ENCODE measurements at regions not wholly inside any gene's neighbourhood (a gene's known extent, or its start where the extent isn't known, plus 50 kb on each side); places are given as distances from the start of the nearest gene placed in this dataset.

DNA sequence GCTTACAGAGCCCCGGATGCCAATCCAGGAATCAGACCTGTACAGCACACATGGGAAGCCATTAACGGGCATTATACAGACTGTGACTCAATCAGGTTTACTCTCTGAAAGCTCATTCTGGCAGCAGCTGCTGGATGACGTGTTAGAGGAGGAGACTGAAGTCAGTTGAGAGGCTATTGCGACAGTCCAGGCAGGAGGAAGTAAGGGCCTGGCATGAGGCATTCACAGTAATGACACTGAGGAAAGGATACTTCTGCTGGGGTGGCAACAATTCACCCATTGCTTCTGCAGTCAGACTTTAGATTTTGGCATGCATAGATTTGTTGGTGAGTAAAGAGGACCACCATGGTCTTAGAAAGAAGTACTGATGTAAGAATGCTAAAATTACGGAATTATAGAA, 151.0 kb upstream of the HEY2 start (continued):
- TF ChIP-seq, protein P1, sequence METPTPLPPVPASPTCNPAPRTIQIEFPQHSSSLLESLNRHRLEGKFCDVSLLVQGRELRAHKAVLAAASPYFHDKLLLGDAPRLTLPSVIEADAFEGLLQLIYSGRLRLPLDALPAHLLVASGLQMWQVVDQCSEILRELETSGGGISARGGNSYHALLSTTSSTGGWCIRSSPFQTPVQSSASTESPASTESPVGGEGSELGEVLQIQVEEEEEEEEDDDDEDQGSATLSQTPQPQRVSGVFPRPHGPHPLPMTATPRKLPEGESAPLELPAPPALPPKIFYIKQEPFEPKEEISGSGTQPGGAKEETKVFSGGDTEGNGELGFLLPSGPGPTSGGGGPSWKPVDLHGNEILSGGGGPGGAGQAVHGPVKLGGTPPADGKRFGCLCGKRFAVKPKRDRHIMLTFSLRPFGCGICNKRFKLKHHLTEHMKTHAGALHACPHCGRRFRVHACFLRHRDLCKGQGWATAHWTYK (CRISPR knock-in tag; IDR thresholded peaks at IDR 0.05), result peak; percentile 19; the same call in 1 of the 2 replicates
- TF ChIP-seq SREBF2 (CRISPR knock-in tag; IDR thresholded peaks at IDR 0.05) (no peak), XRCC4 (IDR thresholded peaks at IDR 0.05; ENCODE audit: extremely low read depth, insufficient read depth, insufficient read length) (no peak), GABPB1 (CRISPR knock-in tag; IDR thresholded peaks at IDR 0.05) (no peak), HOXB6 (CRISPR knock-in tag; IDR thresholded peaks at IDR 0.05; ENCODE audit: borderline replicate concordance) (no peak), SRSF1 (IDR thresholded peaks at IDR 0.05; ENCODE audit: low read depth, low read length) (no peak), SMAD2 (IDR thresholded peaks at IDR 0.05; ENCODE audit: low read depth, low read length) (no peak), ATF7 (IDR thresholded peaks at IDR 0.05) (peak; percentile 56; the same call in 1 of the 2 replicates), SMAD4 (CRISPR knock-in tag; conservative IDR thresholded peaks at IDR 0.05) (0 out of 2 replicates have a peak, but pooled peaks have one; percentile 33), LCOR (CRISPR knock-in tag; IDR thresholded peaks at IDR 0.05) (no peak), ZNF263 (CRISPR knock-in tag; IDR thresholded peaks at IDR 0.05; ENCODE audit: borderline replicate concordance) (no peak), NR4A1 (CRISPR knock-in tag; IDR thresholded peaks at IDR 0.05) (no peak), NR4A1 (tag; IDR thresholded peaks at IDR 0.05) (no peak), SAFB2 (IDR thresholded peaks at IDR 0.05; ENCODE audit: borderline replicate concordance, low read depth, low read length, severe bottlenecking) (no peak)
- TF ChIP-seq, protein P2, sequence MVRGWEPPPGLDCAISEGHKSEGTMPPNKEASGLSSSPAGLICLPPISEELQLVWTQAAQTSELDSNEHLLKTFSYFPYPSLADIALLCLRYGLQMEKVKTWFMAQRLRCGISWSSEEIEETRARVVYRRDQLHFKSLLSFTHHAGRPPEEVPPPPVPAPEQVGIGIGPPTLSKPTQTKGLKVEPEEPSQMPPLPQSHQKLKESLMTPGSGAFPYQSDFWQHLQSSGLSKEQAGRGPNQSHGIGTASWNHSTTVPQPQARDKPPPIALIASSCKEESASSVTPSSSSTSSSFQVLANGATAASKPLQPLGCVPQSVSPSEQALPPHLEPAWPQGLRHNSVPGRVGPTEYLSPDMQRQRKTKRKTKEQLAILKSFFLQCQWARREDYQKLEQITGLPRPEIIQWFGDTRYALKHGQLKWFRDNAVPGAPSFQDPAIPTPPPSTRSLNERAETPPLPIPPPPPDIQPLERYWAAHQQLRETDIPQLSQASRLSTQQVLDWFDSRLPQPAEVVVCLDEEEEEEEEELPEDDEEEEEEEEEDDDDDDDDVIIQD (CRISPR knock-in tag; IDR thresholded peaks at IDR 0.05), result no peak
- TF ChIP-seq, protein P3, sequence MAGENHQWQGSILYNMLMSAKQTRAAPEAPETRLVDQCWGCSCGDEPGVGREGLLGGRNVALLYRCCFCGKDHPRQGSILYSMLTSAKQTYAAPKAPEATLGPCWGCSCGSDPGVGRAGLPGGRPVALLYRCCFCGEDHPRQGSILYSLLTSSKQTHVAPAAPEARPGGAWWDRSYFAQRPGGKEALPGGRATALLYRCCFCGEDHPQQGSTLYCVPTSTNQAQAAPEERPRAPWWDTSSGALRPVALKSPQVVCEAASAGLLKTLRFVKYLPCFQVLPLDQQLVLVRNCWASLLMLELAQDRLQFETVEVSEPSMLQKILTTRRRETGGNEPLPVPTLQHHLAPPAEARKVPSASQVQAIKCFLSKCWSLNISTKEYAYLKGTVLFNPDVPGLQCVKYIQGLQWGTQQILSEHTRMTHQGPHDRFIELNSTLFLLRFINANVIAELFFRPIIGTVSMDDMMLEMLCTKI (IDR thresholded peaks at IDR 0.05; ENCODE audit: partially characterized antibody), result no peak
- TF ChIP-seq, protein P4, sequence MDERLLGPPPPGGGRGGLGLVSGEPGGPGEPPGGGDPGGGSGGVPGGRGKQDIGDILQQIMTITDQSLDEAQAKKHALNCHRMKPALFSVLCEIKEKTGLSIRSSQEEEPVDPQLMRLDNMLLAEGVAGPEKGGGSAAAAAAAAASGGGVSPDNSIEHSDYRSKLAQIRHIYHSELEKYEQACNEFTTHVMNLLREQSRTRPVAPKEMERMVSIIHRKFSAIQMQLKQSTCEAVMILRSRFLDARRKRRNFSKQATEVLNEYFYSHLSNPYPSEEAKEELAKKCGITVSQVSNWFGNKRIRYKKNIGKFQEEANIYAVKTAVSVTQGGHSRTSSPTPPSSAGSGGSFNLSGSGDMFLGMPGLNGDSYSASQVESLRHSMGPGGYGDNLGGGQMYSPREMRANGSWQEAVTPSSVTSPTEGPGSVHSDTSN (CRISPR knock-in tag; IDR thresholded peaks at IDR 0.05; ENCODE audit: low read depth), result no peak
- TF ChIP-seq, protein P4 (tag; conservative IDR thresholded peaks at IDR 0.05; ENCODE audit: low read depth), result 0 out of 2 replicates have a peak, but pooled peaks have one; percentile 5
- TF ChIP-seq, protein P5, sequence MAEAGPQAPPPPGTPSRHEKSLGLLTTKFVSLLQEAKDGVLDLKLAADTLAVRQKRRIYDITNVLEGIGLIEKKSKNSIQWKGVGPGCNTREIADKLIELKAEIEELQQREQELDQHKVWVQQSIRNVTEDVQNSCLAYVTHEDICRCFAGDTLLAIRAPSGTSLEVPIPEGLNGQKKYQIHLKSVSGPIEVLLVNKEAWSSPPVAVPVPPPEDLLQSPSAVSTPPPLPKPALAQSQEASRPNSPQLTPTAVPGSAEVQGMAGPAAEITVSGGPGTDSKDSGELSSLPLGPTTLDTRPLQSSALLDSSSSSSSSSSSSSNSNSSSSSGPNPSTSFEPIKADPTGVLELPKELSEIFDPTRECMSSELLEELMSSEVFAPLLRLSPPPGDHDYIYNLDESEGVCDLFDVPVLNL (CRISPR knock-in tag; IDR thresholded peaks at IDR 0.05; ENCODE audit: low read depth), result no peak
- TF ChIP-seq, protein P6, sequence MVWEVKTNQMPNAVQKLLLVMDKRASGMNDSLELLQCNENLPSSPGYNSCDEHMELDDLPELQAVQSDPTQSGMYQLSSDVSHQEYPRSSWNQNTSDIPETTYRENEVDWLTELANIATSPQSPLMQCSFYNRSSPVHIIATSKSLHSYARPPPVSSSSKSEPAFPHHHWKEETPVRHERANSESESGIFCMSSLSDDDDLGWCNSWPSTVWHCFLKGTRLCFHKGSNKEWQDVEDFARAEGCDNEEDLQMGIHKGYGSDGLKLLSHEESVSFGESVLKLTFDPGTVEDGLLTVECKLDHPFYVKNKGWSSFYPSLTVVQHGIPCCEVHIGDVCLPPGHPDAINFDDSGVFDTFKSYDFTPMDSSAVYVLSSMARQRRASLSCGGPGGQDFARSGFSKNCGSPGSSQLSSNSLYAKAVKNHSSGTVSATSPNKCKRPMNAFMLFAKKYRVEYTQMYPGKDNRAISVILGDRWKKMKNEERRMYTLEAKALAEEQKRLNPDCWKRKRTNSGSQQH (CRISPR knock-in tag; IDR thresholded peaks at IDR 0.05), result no peak
